HG02571 (cell line): ENCODE measurements at regions not wholly inside any gene's neighbourhood (a gene's known extent, or its start where the extent isn't known, plus 50 kb on each side); places are given as distances from the start of the nearest gene placed in this dataset.

ENCODE experiments used
- ATAC-seq: cut with Tn5 transposase; IDR thresholded peaks from one replicate; pipeline ENCODE4 v1.9.1; 2021; ENCODE audit warnings: mild to moderate bottlenecking, moderate library complexity; ENCODE audit not compliant: unreplicated experiment

GRCh38 chr5:119879446-119879845 lies 250.1 kb downstream of the FAM170A start:
- no peak for ATAC-seq

- no peak for ATAC-seq
These were observed 265.7 kb downstream of the FAM170A start for GRCh38 chr5:119895066-119895465.

GRCh38 chr5:119896826-119897536 lies 267.6 kb downstream of the FAM170A start:
- no peak for ATAC-seq

GRCh38 chr5:119897537-119898370 lies 268.4 kb downstream of the FAM170A start:
- ATAC-seq, result no peak

- no peak for ATAC-seq
These were observed 270.6 kb downstream of the FAM170A start for GRCh38 chr5:119899981-119900380.

GRCh38 chr5:119902593-119902992 lies 273.2 kb downstream of the FAM170A start:
- no peak for ATAC-seq

GRCh38 chr5:119913425-119913824 lies 284.1 kb downstream of the FAM170A start:
- ATAC-seq, result no peak

GRCh38 chr5:119919279-119919678 lies 289.9 kb downstream of the FAM170A start:
- ATAC-seq, result no peak

- no peak for ATAC-seq
These were observed 296.9 kb downstream of the FAM170A start for GRCh38 chr5:119926301-119926700.

GRCh38 chr5:119928974-119929373 lies 299.6 kb downstream of the FAM170A start:
- no peak for ATAC-seq

- ATAC-seq, result no peak
These were observed 301.1 kb downstream of the FAM170A start for GRCh38 chr5:119930490-119930889.

GRCh38 chr5:119943148-119943547 lies 313.8 kb downstream of the FAM170A start:
- ATAC-seq, result no peak

GRCh38 chr5:119945691-119946090 lies 316.3 kb downstream of the FAM170A start:
- ATAC-seq, result no peak

- no peak for ATAC-seq
These were observed 318.8 kb downstream of the FAM170A start for GRCh38 chr5:119948162-119948561.

- ATAC-seq, result no peak
These were observed 320.2 kb downstream of the FAM170A start for GRCh38 chr5:119949426-119949999.

- ATAC-seq, result no peak
These were observed 322.1 kb downstream of the FAM170A start for GRCh38 chr5:119951330-119951934.

- no peak for ATAC-seq
These were observed 324.1 kb downstream of the FAM170A start for GRCh38 chr5:119953474-119953873.

GRCh38 chr5:119954106-119954505 lies 324.7 kb downstream of the FAM170A start:
- no peak for ATAC-seq

- no peak for ATAC-seq
These were observed 332.6 kb downstream of the FAM170A start for GRCh38 chr5:119961993-119962392.

- no peak for ATAC-seq
These were observed 336.7 kb downstream of the FAM170A start for GRCh38 chr5:119966028-119966427.

GRCh38 chr5:119968690-119969089 lies 339.3 kb downstream of the FAM170A start:
- ATAC-seq, result no peak
